Hippocampal formation (tissue), 2 donors: ENCODE measurements at regions not wholly inside any gene's neighbourhood (a gene's known extent, or its start where the extent isn't known, plus 50 kb on each side); places are given as distances from the start of the nearest gene placed in this dataset.
"Not testable (repeated sequence)": the region's sequence is repeated elsewhere in the genome, so short reads cannot be mapped to it uniquely, and the experiment has no call there.

ENCODE experiments used
- DNase-seq, 2 donors: peaks; one replicate each; lab custom pipeline; 2025; lab: John Stamatoyannopoulos, UW

DNA sequence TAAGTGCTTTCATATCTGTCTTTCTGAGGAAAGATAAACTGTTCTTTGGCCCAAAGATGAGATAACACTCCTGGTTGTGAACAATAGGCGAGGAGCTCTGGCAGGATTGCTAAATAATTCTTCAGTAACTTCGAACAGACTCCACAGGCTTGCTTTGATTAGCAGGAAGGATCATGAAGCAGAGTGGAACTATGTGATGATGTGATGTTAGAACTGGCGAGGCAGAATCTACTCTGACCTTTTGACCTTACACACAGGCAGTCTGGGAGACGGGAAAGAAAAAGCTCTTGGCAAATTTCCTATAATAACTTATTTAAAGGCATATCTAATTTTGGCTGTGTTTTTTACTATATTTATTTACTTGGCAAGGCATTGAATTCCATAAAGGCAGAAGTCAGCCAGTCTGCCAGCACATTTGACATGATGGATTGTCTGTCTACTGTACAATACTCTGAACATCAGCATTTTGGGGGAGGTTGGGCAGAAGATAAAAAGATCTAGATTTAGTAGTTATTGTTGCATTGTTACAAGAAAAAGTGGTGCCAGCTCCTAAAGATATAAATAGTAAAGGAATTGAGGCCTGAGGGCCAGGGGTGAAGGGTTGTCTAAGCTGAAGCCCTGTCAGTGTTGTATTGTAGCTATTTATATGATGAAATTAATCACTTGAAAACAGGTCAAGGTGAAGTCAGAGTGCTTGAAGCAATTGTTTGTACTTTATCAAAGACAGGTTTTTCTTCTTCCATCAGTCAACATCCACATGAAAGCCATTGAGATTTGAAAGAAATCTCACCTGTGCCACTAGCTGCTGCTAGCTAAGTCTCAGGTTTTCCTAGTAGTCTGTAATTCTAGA, 708.8 kb downstream of the LTN1 start:
- no peak for DNase-seq

GRCh38 chr21:28282833-28283232, 709.8 kb downstream of the LTN1 start:
- no peak for DNase-seq

- not testable (repeated sequence) for DNase-seq
These were observed 711.3 kb downstream of the LTN1 start for GRCh38 chr21:28281357-28281756.

GRCh38 chr21:28280611-28281010, 712.1 kb downstream of the LTN1 start:
- DNase-seq, result no peak

DNA sequence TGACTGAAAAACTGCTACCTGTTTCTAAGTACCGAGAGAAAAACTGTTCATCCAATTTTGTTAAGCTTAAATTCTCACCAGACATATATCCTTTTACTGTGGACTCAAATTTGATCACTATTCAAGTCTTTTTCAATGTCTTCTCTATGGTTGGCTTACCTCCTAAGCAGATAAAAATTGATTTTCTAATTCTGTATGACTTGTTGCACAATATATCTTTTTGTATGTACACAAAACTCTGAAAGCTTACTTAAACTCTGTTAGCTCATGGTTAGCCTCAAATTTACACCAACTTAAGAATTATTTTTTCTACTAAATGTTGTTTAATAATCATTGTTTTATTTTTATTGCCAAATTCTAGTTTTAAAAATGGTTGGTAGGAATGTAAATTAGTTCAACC, 715.4 kb downstream of the LTN1 start:
- no peak for DNase-seq

- no peak for DNase-seq
These were observed 720.2 kb downstream of the LTN1 start for GRCh38 chr21:28272272-28272992.

DNA sequence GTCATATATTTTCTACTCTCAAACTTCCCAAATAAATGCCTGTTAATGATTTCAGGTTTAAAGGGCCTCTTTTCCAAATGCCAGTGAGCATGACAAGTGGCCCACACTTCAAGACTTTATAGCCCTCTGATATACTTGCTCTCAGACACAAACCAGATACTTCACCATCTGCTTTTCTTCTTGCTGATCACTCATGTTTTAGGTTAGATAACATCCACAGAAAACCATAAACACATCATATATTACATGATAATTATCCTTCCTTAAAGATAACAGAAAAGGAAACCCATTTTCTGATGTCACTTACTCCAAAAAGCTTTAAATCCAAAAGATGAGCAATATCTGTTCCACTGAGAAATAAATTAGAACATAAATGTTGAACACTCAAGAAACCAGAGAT, 723.5 kb downstream of the LTN1 start:
- no peak for DNase-seq

GRCh38 chr21:28268685-28269084, 724.0 kb downstream of the LTN1 start:
- DNase-seq, result no peak

- DNase-seq, result no peak
These were observed 725.2 kb downstream of the LTN1 start for GRCh38 chr21:28267449-28267848.

DNA sequence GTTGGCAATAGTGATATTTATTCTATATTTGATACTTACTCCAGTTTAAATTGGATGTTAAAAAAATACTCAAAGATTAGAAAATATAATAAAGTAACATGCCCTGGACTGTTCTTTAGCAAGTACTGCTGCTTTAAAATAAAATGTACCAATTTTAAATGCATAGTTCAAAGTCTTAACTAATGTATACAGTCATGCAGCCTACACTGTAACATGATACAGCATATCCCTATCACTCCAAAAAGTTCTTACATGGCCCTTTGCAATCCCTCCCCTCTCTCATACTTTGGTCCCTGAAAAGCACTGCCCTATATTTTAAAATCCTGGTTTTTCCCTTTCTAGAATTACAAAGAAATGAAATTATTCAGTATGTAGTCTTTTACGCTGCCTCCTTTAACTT, 726.6 kb downstream of the LTN1 start:
- DNase-seq, result no peak

DNA sequence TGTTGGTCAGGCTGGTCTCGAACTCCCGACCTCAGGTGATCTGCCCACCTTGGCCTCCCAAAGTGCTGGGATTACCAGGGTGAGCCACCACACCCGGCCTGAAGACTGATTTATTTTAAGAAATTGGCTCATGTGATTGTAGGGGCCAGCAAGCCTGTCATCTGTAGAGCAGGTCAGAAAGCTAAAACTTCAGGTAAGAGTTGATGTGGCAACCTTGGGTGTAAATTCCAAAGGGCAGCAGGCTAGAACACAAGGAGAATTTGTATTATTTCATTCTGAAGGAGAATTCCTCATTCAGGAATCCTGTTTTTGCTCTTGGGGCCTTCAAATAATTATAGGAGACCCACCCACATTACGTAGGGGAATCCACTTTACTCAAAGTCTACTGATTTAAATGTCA, 728.7 kb downstream of the LTN1 start:
- no peak for DNase-seq

DNA sequence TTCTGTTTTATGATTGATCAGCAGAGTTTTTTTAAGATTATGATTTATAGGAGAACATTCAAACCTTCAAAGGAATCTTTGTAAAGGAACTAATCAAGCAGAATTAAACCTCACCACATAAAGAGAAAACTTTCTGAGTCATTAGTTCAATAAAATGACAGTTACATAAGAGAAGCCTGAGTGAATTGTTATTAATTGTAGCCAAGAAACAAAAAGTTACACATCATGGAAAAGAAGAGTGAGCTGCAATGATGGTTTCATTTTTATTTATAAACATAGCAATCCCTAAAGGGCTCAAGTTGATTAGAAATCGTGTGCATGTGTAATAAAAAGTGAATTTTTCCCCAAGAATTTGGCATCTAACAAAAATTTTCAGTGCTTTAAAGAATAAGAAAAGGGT, 731.4 kb downstream of the LTN1 start:
- DNase-seq, result no peak

GRCh38 chr21:28257276-28257675, 735.4 kb downstream of the LTN1 start:
- no peak for DNase-seq

GRCh38 chr21:28256837-28257236, 735.8 kb downstream of the LTN1 start:
- DNase-seq, result no peak

GRCh38 chr21:28256420-28256831, 736.3 kb downstream of the LTN1 start:
- no peak for DNase-seq

GRCh38 chr21:28253961-28254360, 738.7 kb downstream of the LTN1 start:
- DNase-seq, result no peak

- DNase-seq, result no peak
These were observed 739.3 kb downstream of the LTN1 start for GRCh38 chr21:28253338-28253737.

DNA sequence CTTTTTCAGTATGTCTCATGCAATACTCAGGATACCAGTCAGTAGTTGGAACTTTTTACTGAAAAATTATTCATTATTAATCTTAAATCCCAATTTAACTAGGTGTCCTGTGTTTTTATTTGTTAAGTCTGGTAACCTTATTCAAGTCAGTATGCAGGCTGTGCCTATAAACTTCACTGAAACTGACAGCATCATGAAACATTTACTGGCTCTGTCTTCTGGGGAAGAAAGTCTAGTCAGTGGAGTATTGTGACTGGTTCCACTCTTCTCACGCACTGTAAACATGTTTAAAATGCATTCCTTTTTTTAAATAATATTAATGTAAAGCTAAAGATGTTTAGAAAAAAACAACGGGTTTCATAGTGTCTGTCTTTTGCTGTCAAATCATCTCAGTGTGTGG, 739.7 kb downstream of the LTN1 start:
- no peak for DNase-seq

GRCh38 chr21:28250946-28251345, 741.7 kb downstream of the LTN1 start:
- no peak for DNase-seq

DNA sequence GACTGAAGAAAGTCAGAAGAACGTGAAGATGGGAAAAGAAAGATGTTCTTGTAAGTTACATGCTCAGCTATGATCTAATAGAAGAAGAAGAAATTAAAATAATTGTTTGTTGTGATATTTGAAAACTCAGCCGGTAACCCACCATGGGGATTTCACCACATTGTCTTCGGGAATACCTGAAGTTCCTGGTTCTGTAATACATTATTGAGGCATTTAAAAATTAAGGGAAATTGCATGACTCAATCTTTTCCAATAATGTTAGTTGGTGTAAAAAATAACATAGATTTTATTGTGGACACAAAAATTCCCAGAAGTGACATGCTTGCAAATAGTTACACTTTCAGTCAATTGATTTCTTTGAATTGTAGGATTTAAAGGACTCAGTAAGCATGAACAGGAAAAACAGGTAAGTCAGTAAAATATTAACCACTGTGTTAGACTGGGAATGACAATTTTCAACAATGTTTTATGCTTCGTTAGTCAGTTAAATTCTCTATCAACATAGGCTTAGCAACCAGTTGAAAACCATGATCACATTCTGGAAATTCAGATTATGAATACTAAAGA, 745.1 kb downstream of the LTN1 start:
- DNase-seq, result no peak

GRCh38 chr21:28240586-28240985, 752.1 kb downstream of the LTN1 start:
- no peak for DNase-seq

GRCh38 chr21:28239340-28239739, 753.3 kb downstream of the LTN1 start:
- DNase-seq, result no peak

DNA sequence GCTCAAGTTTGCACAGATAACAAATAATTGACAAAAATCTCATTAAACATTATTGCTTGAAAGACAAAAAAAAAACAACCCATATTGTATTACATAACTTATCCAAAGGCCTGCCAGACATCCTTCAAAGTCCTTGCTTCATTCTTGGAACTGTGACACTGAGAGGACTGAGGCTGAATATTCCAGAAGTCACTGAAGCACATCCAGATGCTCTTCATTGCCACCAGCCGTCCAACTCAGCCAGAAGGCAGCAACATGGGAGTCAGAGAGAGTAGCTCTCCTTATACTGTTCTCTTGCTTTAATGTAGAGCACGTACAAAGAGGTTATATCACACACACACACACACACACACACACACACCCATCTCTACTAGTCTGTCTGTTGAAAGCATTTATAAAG, 755.0 kb downstream of the LTN1 start:
- no peak for DNase-seq
